Keratinocyte (primary cell): ENCODE measurements at regions not wholly inside any gene's neighbourhood (a gene's known extent, or its start where the extent isn't known, plus 50 kb on each side); places are given as distances from the start of the nearest gene placed in this dataset.

ENCODE experiments used
- CTCF ChIP-seq, 3 experiments: IDR thresholded peaks in 1 of 3; conservative IDR thresholded peaks in 1 of 3; optimal IDR thresholded peaks in 1 of 3; 2 replicates in 2 of 3; 3 replicates in 1 of 3; pipeline versions ENCODE3 to v1.5.1; 2011; ENCODE audit warnings: low read length in 3 of 3, mild to moderate bottlenecking in 3 of 3, moderate library complexity in 2 of 3, control low read depth in 1 of 3, inconsistent platforms in 1 of 3; ENCODE audit not compliant: insufficient read depth in 2 of 3; ENCODE audit errors: extremely low read depth in 1 of 3
- EZH2 ChIP-seq: IDR thresholded peaks from one replicate; pipeline ENCODE4 v1.6.1; 2012; ENCODE audit warnings: inconsistent platforms, mild to moderate bottlenecking, low read length, moderate library complexity

- TF ChIP-seq CTCF (optimal IDR thresholded peaks at IDR 0.05 in 1 of 3, IDR thresholded peaks at IDR 0.05 in 1 of 3, conservative IDR thresholded peaks at IDR 0.05 in 1 of 3; ENCODE audit: extremely low read depth in 1 of 3, insufficient read depth in 2 of 3, low read length in 3 of 3): no peak
- TF ChIP-seq EZH2: no peak
Measured at GRCh38 chr4:35167385-35167784, 1076.9 kb downstream of the ARAP2 start.
